ENCODE measurements at regions not wholly inside any gene's neighbourhood (a gene's known extent, or its start where the extent isn't known, plus 50 kb on each side); places are given as distances from the start of the nearest gene placed in this dataset.

GRCh38 chr6:144633886-144634285 is 348.8 kb downstream of the UTRN start:
- no peaks in the 10 kb centered on the region for H3K4me1 ChIP-seq (ENCODE audit: control insufficient read depth in 2 of 2, insufficient read depth in 2 of 2, low read length in 2 of 2)
- Mint-ChIP-seq H3K27me3 (no peaks in the 10 kb centered on the region), H3K4me1 (peaks cover 10% of the 10 kb centered on the region), H3K9me3 (ENCODE audit: insufficient read depth) (no peaks in the 10 kb centered on the region), H3K4me3 (no peak overlapping the region), H3K27ac (no peak overlapping the region)
- H3K27ac ChIP-seq (ENCODE audit: low read length in 2 of 2): no peak overlapping the region
- no peaks in the 10 kb centered on the region for H3K27me3 ChIP-seq (replicated peaks in 1 of 4; ENCODE audit: control extremely low read depth in 1 of 4, control insufficient read depth in 3 of 4, insufficient read depth in 4 of 4, low read length in 3 of 4)
- no peak for DNase-seq
- intact Hi-C loops (cut with micrococcal nuclease): no loop called here
- H2AFZ ChIP-seq (ENCODE audit: insufficient read depth, low read depth, low read length, poor library complexity, severe bottlenecking): no peak overlapping the region
- ChIA-PET POLR2A (no interaction called here), CTCF (interaction anchor here (1.0 kb wide), 1 partner anchor 51 kb away, joined by 3 read pairs; no protein-coding TSS in a partner anchor)
- peaks cover 41% of the 10 kb centered on the region for H4K20me1 ChIP-seq (ENCODE audit: control insufficient read depth, insufficient read depth, low read length, poor library complexity, severe bottlenecking)
- WGBS (ENCODE audit: insufficient coverage): 100% methylated on average over 4 of the region's 4 CpGs
- peaks cover 37% of the 10 kb centered on the region for H3K79me2 ChIP-seq (ENCODE audit: control insufficient read depth, insufficient read depth, low read length)
- no peak overlapping the region for H3K9ac ChIP-seq (ENCODE audit: low read length)
- H3K9me3 ChIP-seq (ENCODE audit: control extremely low read depth in 1 of 3, control insufficient read depth in 2 of 3, insufficient read depth in 1 of 3, low read length in 2 of 3): peaks cover 0 to 13% (median 0%) of the 10 kb centered on the region in 3 donors
- no peak overlapping the region for H3K4me3 ChIP-seq (ENCODE audit: control extremely low read depth in 1 of 5, extremely low read depth in 1 of 5, insufficient read depth in 1 of 5, low read depth in 2 of 5, low read length in 4 of 5)
- peaks cover 0 to 9% of the 10 kb centered on the region in 2 experiments for H3K36me3 ChIP-seq (replicated peaks in 1 of 2; ENCODE audit: control extremely low read depth in 1 of 2, control insufficient read depth in 1 of 2, extremely low read depth in 1 of 2, insufficient read depth in 2 of 2, low read length in 1 of 2)
- H3K4me2 ChIP-seq (replicated peaks; ENCODE audit: low read depth, low read length, poor library complexity, severe bottlenecking): no peak overlapping the region
- TF ChIP-seq CTCF (IDR thresholded peaks at IDR 0.05): no peak
- no peak for TF ChIP-seq EZH2 (IDR thresholded peaks at IDR 0.05; ENCODE audit: borderline replicate concordance, insufficient read depth, low read depth, low read length, poor library complexity, severe bottlenecking)
- no peak for ATAC-seq (ENCODE audit: low read depth)

GRCh38 chr6:144634371-144634770 is 349.2 kb downstream of the UTRN start:
- CTCF ChIA-PET: interaction anchor here (1.0 to 1.4 kb wide), 2 partner anchors 9 to 52 kb away, joined by 3 read pairs; no protein-coding TSS in a partner anchor

More at GRCh38 chr6:144634371-144634770, 349.2 kb downstream of the UTRN start:
- no peaks in the 10 kb centered on the region for H3K9me3 Mint-ChIP-seq (ENCODE audit: insufficient read depth)
- peaks cover 0 to 13% (median 0%) of the 10 kb centered on the region in 3 donors for H3K9me3 ChIP-seq (ENCODE audit: control extremely low read depth in 1 of 3, control insufficient read depth in 2 of 3, insufficient read depth in 1 of 3, low read length in 2 of 3)
- peaks cover 41% of the 10 kb centered on the region for H4K20me1 ChIP-seq (ENCODE audit: control insufficient read depth, insufficient read depth, low read length, poor library complexity, severe bottlenecking)
- H3K27me3 Mint-ChIP-seq: no peaks in the 10 kb centered on the region
- no peak overlapping the region for H3K27ac Mint-ChIP-seq
- H3K27ac ChIP-seq (ENCODE audit: low read length in 2 of 2): no peak overlapping the region
- no peaks in the 10 kb centered on the region for H3K4me1 ChIP-seq (ENCODE audit: control insufficient read depth in 2 of 2, insufficient read depth in 2 of 2, low read length in 2 of 2)
- POLR2A ChIA-PET: no interaction called here
- H3K4me1 Mint-ChIP-seq: peaks cover 12% of the 10 kb centered on the region
- 100% methylated on average over 2 of the region's 4 CpGs for WGBS (ENCODE audit: insufficient coverage)
- H3K36me3 ChIP-seq (replicated peaks in 1 of 2; ENCODE audit: control extremely low read depth in 1 of 2, control insufficient read depth in 1 of 2, extremely low read depth in 1 of 2, insufficient read depth in 2 of 2, low read length in 1 of 2): peaks cover 0 to 9% of the 10 kb centered on the region in 2 experiments
- no peak overlapping the region for H3K4me2 ChIP-seq (replicated peaks; ENCODE audit: low read depth, low read length, poor library complexity, severe bottlenecking)
- no peak overlapping the region for H3K4me3 ChIP-seq (ENCODE audit: control extremely low read depth in 1 of 5, extremely low read depth in 1 of 5, insufficient read depth in 1 of 5, low read depth in 2 of 5, low read length in 4 of 5)
- DNase-seq (no peak), ATAC-seq (ENCODE audit: low read depth) (no peak)
- no peak overlapping the region for H3K9ac ChIP-seq (ENCODE audit: low read length)
- no peak overlapping the region for H2AFZ ChIP-seq (ENCODE audit: insufficient read depth, low read depth, low read length, poor library complexity, severe bottlenecking)
- intact Hi-C loops (cut with micrococcal nuclease): no loop called here
- no peaks in the 10 kb centered on the region for H3K27me3 ChIP-seq (replicated peaks in 1 of 4; ENCODE audit: control extremely low read depth in 1 of 4, control insufficient read depth in 3 of 4, insufficient read depth in 4 of 4, low read length in 3 of 4)
- H3K79me2 ChIP-seq (ENCODE audit: control insufficient read depth, insufficient read depth, low read length): peaks cover 39% of the 10 kb centered on the region
- H3K4me3 Mint-ChIP-seq: no peak overlapping the region
- TF ChIP-seq CTCF (IDR thresholded peaks at IDR 0.05): no peak
- TF ChIP-seq EZH2 (IDR thresholded peaks at IDR 0.05; ENCODE audit: borderline replicate concordance, insufficient read depth, low read depth, low read length, poor library complexity, severe bottlenecking): no peak
